Stimulated activated memory B cell treated with anti-CD40 and anti-IgM and Interleukin-4, amounts not matched to agents 10 μg/mL and 1 μg/mL and 100 μg/mL, for 72 hours (primary cell): ENCODE measurements at regions not wholly inside any gene's neighbourhood (a gene's known extent, or its start where the extent isn't known, plus 50 kb on each side); places are given as distances from the start of the nearest gene placed in this dataset.

ENCODE experiments used
- ATAC-seq: fragments of 150-1000 bp; cut with Tn5 transposase; 2 replicates; pipeline ENCODE4 v1.10.0; 2021
- H3K27ac Mint-ChIP-seq: one replicate; pipeline ENCODE4 v1.8.0; 2022; ENCODE audit warnings: mild to moderate bottlenecking, mixed read lengths
- H3K27me3 Mint-ChIP-seq: one replicate; pipeline ENCODE4 v1.8.0; 2022; ENCODE audit warnings: mixed read lengths
- H3K36me3 Mint-ChIP-seq: one replicate; pipeline ENCODE4 v1.8.0; 2022; ENCODE audit warnings: mixed read lengths
- H3K4me1 Mint-ChIP-seq: one replicate; pipeline ENCODE4 v1.8.0; 2022; ENCODE audit warnings: mixed read lengths
- H3K4me3 Mint-ChIP-seq: one replicate; pipeline ENCODE4 v1.8.0; 2022; ENCODE audit warnings: mild to moderate bottlenecking, moderate library complexity, mixed read lengths
- H3K9me3 Mint-ChIP-seq: one replicate; pipeline ENCODE4 v1.8.0; 2022; ENCODE audit warnings: mixed read lengths

GRCh38 chr1:101338714-101339430 lies 102.1 kb downstream of the S1PR1 start:
- H3K9me3 Mint-ChIP-seq = peaks cover 6% of the 10 kb centered on the region
- H3K36me3 Mint-ChIP-seq = peaks cover 7% of the 10 kb centered on the region
- no peaks in the 10 kb centered on the region for H3K4me1 Mint-ChIP-seq
- H3K27me3 Mint-ChIP-seq = no peaks in the 10 kb centered on the region
- no peak overlapping the region for H3K4me3 Mint-ChIP-seq
- no peak overlapping the region for H3K27ac Mint-ChIP-seq
- no peak for ATAC-seq

GRCh38 chr1:101344745-101345144 lies 107.9 kb downstream of the S1PR1 start:
- Mint-ChIP-seq H3K4me1 (peaks cover 25% of the 10 kb centered on the region), H3K27ac (no peak overlapping the region), H3K36me3 (peaks cover 7% of the 10 kb centered on the region), H3K4me3 (no peak overlapping the region), H3K27me3 (no peaks in the 10 kb centered on the region), H3K9me3 (peaks cover 9% of the 10 kb centered on the region)
- no peak for ATAC-seq

- Mint-ChIP-seq H3K27me3 (no peaks in the 10 kb centered on the region), H3K4me3 (no peak overlapping the region), H3K27ac (peak overlapping the region; percentile 28), H3K36me3 (peaks cover 7% of the 10 kb centered on the region), H3K4me1 (peaks cover 30% of the 10 kb centered on the region), H3K9me3 (peaks cover 9% of the 10 kb centered on the region)
- no peak for ATAC-seq
Observed at GRCh38 chr1:101346419-101346818, 109.6 kb downstream of the S1PR1 start.

GRCh38 chr1:101356013-101356412 lies 119.2 kb downstream of the S1PR1 start:
- Mint-ChIP-seq H3K9me3 (no peaks in the 10 kb centered on the region), H3K36me3 (no peaks in the 10 kb centered on the region), H3K27ac (no peak overlapping the region), H3K4me3 (no peak overlapping the region), H3K27me3 (no peaks in the 10 kb centered on the region), H3K4me1 (peaks cover 24% of the 10 kb centered on the region)
- ATAC-seq = no peak

GRCh38 chr1:101356604-101357443 lies 120.0 kb downstream of the S1PR1 start:
- no peaks in the 10 kb centered on the region for H3K36me3 Mint-ChIP-seq
- no peaks in the 10 kb centered on the region for H3K9me3 Mint-ChIP-seq
- H3K27ac Mint-ChIP-seq = no peak overlapping the region
- ATAC-seq = no peak
- H3K4me1 Mint-ChIP-seq = peaks cover 16% of the 10 kb centered on the region
- no peak overlapping the region for H3K4me3 Mint-ChIP-seq
- H3K27me3 Mint-ChIP-seq = no peaks in the 10 kb centered on the region

- peaks cover 1% of the 10 kb centered on the region for H3K36me3 Mint-ChIP-seq
Observed at GRCh38 chr1:101357444-101357986, 120.7 kb downstream of the S1PR1 start.

GRCh38 chr1:101360506-101360905 lies 123.7 kb downstream of the S1PR1 start:
- Mint-ChIP-seq H3K27ac (no peak overlapping the region), H3K4me3 (no peak overlapping the region), H3K36me3 (peaks cover 9% of the 10 kb centered on the region), H3K9me3 (peaks cover 3% of the 10 kb centered on the region), H3K4me1 (peaks cover 12% of the 10 kb centered on the region), H3K27me3 (no peaks in the 10 kb centered on the region)
- no peak for ATAC-seq

More at GRCh38 chr1:101357444-101357986, 120.7 kb downstream of the S1PR1 start:
- Mint-ChIP-seq H3K9me3 (no peaks in the 10 kb centered on the region), H3K27me3 (no peaks in the 10 kb centered on the region), H3K4me3 (peak overlapping the region; percentile 5), H3K4me1 (peaks cover 12% of the 10 kb centered on the region), H3K27ac (no peak overlapping the region)
- ATAC-seq = peak; percentile 95

- H3K27ac Mint-ChIP-seq = no peak overlapping the region
- H3K36me3 Mint-ChIP-seq = peaks cover 9% of the 10 kb centered on the region
- H3K4me3 Mint-ChIP-seq = no peak overlapping the region
- H3K27me3 Mint-ChIP-seq = no peaks in the 10 kb centered on the region
- peaks cover 3% of the 10 kb centered on the region for H3K9me3 Mint-ChIP-seq
- no peaks in the 10 kb centered on the region for H3K4me1 Mint-ChIP-seq
- no peak for ATAC-seq
Observed at GRCh38 chr1:101363891-101364318, 127.1 kb downstream of the S1PR1 start.

- Mint-ChIP-seq H3K4me3 (no peak overlapping the region), H3K4me1 (no peaks in the 10 kb centered on the region), H3K27ac (no peak overlapping the region), H3K9me3 (peaks cover 3% of the 10 kb centered on the region), H3K27me3 (no peaks in the 10 kb centered on the region), H3K36me3 (peaks cover 9% of the 10 kb centered on the region)
- ATAC-seq = no peak
Observed at GRCh38 chr1:101364370-101365120, 127.7 kb downstream of the S1PR1 start.

- Mint-ChIP-seq H3K4me1 (no peaks in the 10 kb centered on the region), H3K4me3 (no peak overlapping the region), H3K27me3 (no peaks in the 10 kb centered on the region), H3K9me3 (peaks cover 3% of the 10 kb centered on the region), H3K27ac (no peak overlapping the region), H3K36me3 (peaks cover 9% of the 10 kb centered on the region)
- ATAC-seq = no peak
Observed at GRCh38 chr1:101365186-101365585, 128.4 kb downstream of the S1PR1 start.

GRCh38 chr1:101365878-101366277 lies 129.1 kb downstream of the S1PR1 start:
- no peak for ATAC-seq
- H3K27me3 Mint-ChIP-seq = no peaks in the 10 kb centered on the region
- peaks cover 3% of the 10 kb centered on the region for H3K4me1 Mint-ChIP-seq
- peaks cover 9% of the 10 kb centered on the region for H3K36me3 Mint-ChIP-seq
- no peak overlapping the region for H3K27ac Mint-ChIP-seq
- H3K9me3 Mint-ChIP-seq = peaks cover 3% of the 10 kb centered on the region
- no peak overlapping the region for H3K4me3 Mint-ChIP-seq

- Mint-ChIP-seq H3K4me3 (no peak overlapping the region), H3K4me1 (peaks cover 11% of the 10 kb centered on the region), H3K9me3 (peaks cover 3% of the 10 kb centered on the region), H3K36me3 (peaks cover 9% of the 10 kb centered on the region), H3K27ac (no peak overlapping the region), H3K27me3 (no peaks in the 10 kb centered on the region)
- no peak for ATAC-seq
Observed at GRCh38 chr1:101366513-101367215, 129.8 kb downstream of the S1PR1 start.

GRCh38 chr1:101367630-101368029 lies 130.8 kb downstream of the S1PR1 start:
- peaks cover 11% of the 10 kb centered on the region for H3K36me3 Mint-ChIP-seq
- peaks cover 7% of the 10 kb centered on the region for H3K9me3 Mint-ChIP-seq
- peaks cover 12% of the 10 kb centered on the region for H3K4me1 Mint-ChIP-seq
- H3K4me3 Mint-ChIP-seq = no peak overlapping the region
- H3K27ac Mint-ChIP-seq = no peak overlapping the region
- no peaks in the 10 kb centered on the region for H3K27me3 Mint-ChIP-seq
- no peak for ATAC-seq

- no peak overlapping the region for H3K4me3 Mint-ChIP-seq
- peaks cover 12% of the 10 kb centered on the region for H3K36me3 Mint-ChIP-seq
- H3K9me3 Mint-ChIP-seq = peaks cover 10% of the 10 kb centered on the region
- no peak overlapping the region for H3K27ac Mint-ChIP-seq
- no peak for ATAC-seq
- no peaks in the 10 kb centered on the region for H3K27me3 Mint-ChIP-seq
- H3K4me1 Mint-ChIP-seq = peaks cover 12% of the 10 kb centered on the region
Observed at GRCh38 chr1:101370488-101370887, 133.7 kb downstream of the S1PR1 start.
